T-helper 17 cell (primary cell): ENCODE measurements at regions not wholly inside any gene's neighbourhood (a gene's known extent, or its start where the extent isn't known, plus 50 kb on each side); places are given as distances from the start of the nearest gene placed in this dataset.
"Not testable (repeated sequence)": the region's sequence is repeated elsewhere in the genome, so short reads cannot be mapped to it uniquely, and the experiment has no call there.

Source experiments
- ATAC-seq: fragments of 150-1000 bp; cut with Tn5 transposase; 2 replicates; pipeline ENCODE4 v1.10.0; 2021; ENCODE audit warnings: mild to moderate bottlenecking, moderate library complexity
- DNase-seq, 3 donors: peaks; one replicate each; pipeline versions ENCODE4 v3.0.0 to v3.0.0-alpha.2; 2020 to 2021
- H3K9me3 ChIP-seq: one replicate; pipeline ENCODE4 v1.7.0; 2013; ENCODE audit warnings: low read length, mild to moderate bottlenecking; ENCODE audit not compliant: control insufficient read depth, poor library complexity, severe bottlenecking
- H3K27ac Mint-ChIP-seq: one replicate; pipeline ENCODE4 v1.8.0; 2022; ENCODE audit warnings: mild to moderate bottlenecking, moderate library complexity, mixed read lengths
- H3K27me3 Mint-ChIP-seq: one replicate; pipeline ENCODE4 v1.8.0; 2022; ENCODE audit warnings: mixed read lengths
- H3K36me3 Mint-ChIP-seq: one replicate; pipeline ENCODE4 v1.8.0; 2022; ENCODE audit warnings: low read depth, mixed read lengths
- H3K4me1 Mint-ChIP-seq: one replicate; pipeline ENCODE4 v1.8.0; 2022; ENCODE audit warnings: mild to moderate bottlenecking, mixed read lengths
- H3K4me3 Mint-ChIP-seq: one replicate; pipeline ENCODE4 v1.8.0; 2022; ENCODE audit warnings: mild to moderate bottlenecking, moderate library complexity, mixed read lengths

GRCh38 chr21:8251701-8252100, 2269.7 kb upstream of the TPTE start:
- H3K4me1 Mint-ChIP-seq, H3K27me3 Mint-ChIP-seq: not testable (repeated sequence)

GRCh38 chr21:8255094-8255493, 2266.3 kb upstream of the TPTE start:
- not testable (repeated sequence) for ATAC-seq, H3K27ac Mint-ChIP-seq, H3K4me1 Mint-ChIP-seq, H3K27me3 Mint-ChIP-seq, H3K9me3 ChIP-seq, H3K4me3 Mint-ChIP-seq, H3K36me3 Mint-ChIP-seq
- DNase-seq, result peak in 1 of 3 donors; percentile 3

More at GRCh38 chr21:8251701-8252100, 2269.7 kb upstream of the TPTE start:
- DNase-seq, H3K27ac Mint-ChIP-seq, ATAC-seq, H3K36me3 Mint-ChIP-seq, H3K4me3 Mint-ChIP-seq, H3K9me3 ChIP-seq: not testable (repeated sequence)

GRCh38 chr21:8257083-8257799, 2264.1 kb upstream of the TPTE start:
- not testable (repeated sequence) for H3K4me3 Mint-ChIP-seq, H3K9me3 ChIP-seq, H3K4me1 Mint-ChIP-seq, H3K27me3 Mint-ChIP-seq, ATAC-seq, H3K27ac Mint-ChIP-seq, H3K36me3 Mint-ChIP-seq
- peak in 1 of 3 donors; percentile 16 for DNase-seq

- ATAC-seq, DNase-seq, H3K4me1 Mint-ChIP-seq, H3K9me3 ChIP-seq, H3K27me3 Mint-ChIP-seq, H3K4me3 Mint-ChIP-seq, H3K36me3 Mint-ChIP-seq, H3K27ac Mint-ChIP-seq: not testable (repeated sequence)
Measured at GRCh38 chr21:8260065-8260627, 2261.2 kb upstream of the TPTE start.
